ENCODE measurements at regions not wholly inside any gene's neighbourhood (a gene's known extent, or its start where the extent isn't known, plus 50 kb on each side); places are given as distances from the start of the nearest gene placed in this dataset.

GRCh38 chr4:138724530-138724929 lies 291.1 kb upstream of the NOCT start:
- no peak overlapping the region for H3K4me3 ChIP-seq (ENCODE audit: insufficient read depth, low read depth, low read length)
- no peak overlapping the region for H2BK15ac ChIP-seq (ENCODE audit: low read depth, low read length)
- H2BK120ac ChIP-seq (ENCODE audit: low read depth, low read length): no peak overlapping the region
- no peak overlapping the region for H2AK9ac ChIP-seq (replicated peaks; ENCODE audit: low read depth, low read length, poor library complexity)
- H4K91ac ChIP-seq (ENCODE audit: insufficient read depth, low read depth, low read length): no peak overlapping the region
- no peaks in the 10 kb centered on the region for H3K9me3 ChIP-seq (ENCODE audit: control insufficient read depth, insufficient read depth, low read length)
- no peaks in the 10 kb centered on the region for H3K27me3 ChIP-seq (ENCODE audit: control insufficient read depth, insufficient read depth, low read length)
- peak overlapping the region; percentile 80; the same call in 1 of the 2 replicates for H2BK20ac ChIP-seq (ENCODE audit: low read depth, low read length)
- H3K4me1 ChIP-seq (ENCODE audit: control insufficient read depth, insufficient read depth, low read length): 0 out of 2 replicates have a peak, but pooled peaks cover 2% of the 10 kb centered on the region
- intact Hi-C loops (cut with micrococcal nuclease) (no loop called here), in situ Hi-C loops (cut with MboI; ENCODE audit: low sequenced_read_pairs) (no loop called here), dilution Hi-C loops (cut with HindIII; ENCODE audit: low sequenced_read_pairs, unreplicated experiment) (no loop called here)
- H3K9ac ChIP-seq (ENCODE audit: low read depth, low read length): no peak overlapping the region
- no TSS peak for BruUV-seq (replicated peaks)
- H3K14ac ChIP-seq (replicated peaks; ENCODE audit: low read depth, low read length): no peak overlapping the region
- no peak overlapping the region for H4K8ac ChIP-seq (ENCODE audit: low read depth in 2 of 2, low read length in 2 of 2)
- ChIA-PET CTCF (no interaction called here), POLR2A (ENCODE audit: unreplicated experiment) (no interaction called here)
- no peak overlapping the region for H3K4me2 ChIP-seq (ENCODE audit: low read depth, low read length)
- no peaks in the 10 kb centered on the region for H3K79me1 ChIP-seq (ENCODE audit: low read depth in 1 of 2, low read length in 2 of 2)
- no peak overlapping the region for H3K56ac ChIP-seq (ENCODE audit: extremely low read depth, insufficient read depth, low read length)
- WGBS, 2 experiments (ENCODE audit: extremely low coverage in 2 of 2, insufficient read length in 1 of 2): 86% methylated on average over 2 of the region's 4 CpGs; no CpG with 5 or more reads in 1 of the 2 experiments
- no peak overlapping the region for H2AK5ac ChIP-seq (ENCODE audit: low read depth, low read length)
- no peak overlapping the region for H2BK5ac ChIP-seq (ENCODE audit: low read depth, low read length, poor library complexity, severe bottlenecking)
- no peak overlapping the region for H3K4ac ChIP-seq (ENCODE audit: low read depth, low read length)
- H3K36me3 ChIP-seq (ENCODE audit: control insufficient read depth, insufficient read depth, low read length): no peaks in the 10 kb centered on the region
- H3K9me1 ChIP-seq (ENCODE audit: insufficient read depth, low read length): peaks cover 3% of the 10 kb centered on the region; the same call in 1 of the 2 replicates
- no peak overlapping the region for H3K18ac ChIP-seq (ENCODE audit: low read depth, low read length)
- no peaks in the 10 kb centered on the region for H4K20me1 ChIP-seq (ENCODE audit: insufficient read depth, low read length)
- no peak overlapping the region for H4K5ac ChIP-seq (ENCODE audit: low read depth, low read length)
- no peak overlapping the region for H3K23ac ChIP-seq (ENCODE audit: low read depth, low read length)
- TF ChIP-seq CTCF (conservative IDR thresholded peaks at IDR 0.05; ENCODE audit: low read depth, low read length) (no peak), SMC3 (IDR thresholded peaks at IDR 0.05; ENCODE audit: low read depth, low read length) (no peak), USF2 (IDR thresholded peaks at IDR 0.05; ENCODE audit: low read depth, low read length) (no peak)
- no peak overlapping the region for H2AFZ ChIP-seq (replicated peaks; ENCODE audit: low read length, poor library complexity)
- DNase-seq (no peak), ATAC-seq (ENCODE audit: low read depth) (no peak)
- no peak overlapping the region for H3K27ac ChIP-seq (ENCODE audit: insufficient read depth, low read length)
